Mesothelial cell of epicardium (in vitro differentiated cells): ENCODE measurements at regions not wholly inside any gene's neighbourhood (a gene's known extent, or its start where the extent isn't known, plus 50 kb on each side); places are given as distances from the start of the nearest gene placed in this dataset.

ENCODE experiments used
- DNase-seq, 2 experiments: peaks; one replicate each; pipeline ENCODE4 v3.0.0; 2021; ENCODE audit warnings: low spot score in 2 of 2; ENCODE audit not compliant: unreplicated experiment in 2 of 2
- H3K27ac Mint-ChIP-seq: 2 replicates; pipeline ENCODE4 v1.8.0; 2021; ENCODE audit warnings: mixed read lengths
- H3K27me3 Mint-ChIP-seq: 2 replicates; pipeline ENCODE4 v1.8.0; 2021; ENCODE audit warnings: low read depth, mixed read lengths
- H3K36me3 Mint-ChIP-seq: 2 replicates; pipeline ENCODE4 v1.8.0; 2021; ENCODE audit warnings: mixed read lengths
- H3K4me1 Mint-ChIP-seq: 2 replicates; pipeline ENCODE4 v1.8.0; 2021; ENCODE audit warnings: mixed read lengths
- H3K4me3 Mint-ChIP-seq: 2 replicates; pipeline ENCODE4 v1.8.0; 2021; ENCODE audit warnings: mild to moderate bottlenecking, moderate library complexity, mixed read lengths
- H3K9me3 Mint-ChIP-seq: 2 replicates; pipeline ENCODE4 v1.8.0; 2021; ENCODE audit warnings: mixed read lengths
- CTCF ChIP-seq: fragments of 200-600 bp; sonication (generic); IDR thresholded peaks from one replicate; pipeline ENCODE4 v1.5.0; 2021; ENCODE audit warnings: antibody characterized with exemption; ENCODE audit not compliant: unreplicated experiment

- Mint-ChIP-seq H3K27me3 (peaks cover 7% of the 10 kb centered on the region), H3K36me3 (no peaks in the 10 kb centered on the region), H3K27ac (no peak overlapping the region), H3K9me3 (no peaks in the 10 kb centered on the region), H3K4me3 (no peak overlapping the region), H3K4me1 (no peaks in the 10 kb centered on the region)
- no peak for DNase-seq
- TF ChIP-seq CTCF = no peak
Measured at GRCh38 chr17:77853191-77853977, 105.1 kb upstream of the TNRC6C start.

GRCh38 chr17:77854083-77854758 is 104.3 kb upstream of the TNRC6C start:
- no peak for TF ChIP-seq CTCF
- no peak overlapping the region for H3K27ac Mint-ChIP-seq
- peaks cover 15% of the 10 kb centered on the region for H3K27me3 Mint-ChIP-seq
- DNase-seq = no peak
- no peaks in the 10 kb centered on the region for H3K9me3 Mint-ChIP-seq
- H3K36me3 Mint-ChIP-seq = no peaks in the 10 kb centered on the region
- no peaks in the 10 kb centered on the region for H3K4me1 Mint-ChIP-seq
- no peak overlapping the region for H3K4me3 Mint-ChIP-seq

GRCh38 chr17:77854759-77855745 is 103.5 kb upstream of the TNRC6C start:
- Mint-ChIP-seq H3K27ac (no peak overlapping the region), H3K36me3 (no peaks in the 10 kb centered on the region), H3K4me1 (no peaks in the 10 kb centered on the region), H3K9me3 (no peaks in the 10 kb centered on the region), H3K4me3 (no peak overlapping the region), H3K27me3 (peaks cover 22% of the 10 kb centered on the region)
- TF ChIP-seq CTCF = no peak
- DNase-seq = no peak

GRCh38 chr17:77856551-77857305 is 101.8 kb upstream of the TNRC6C start:
- no peak for DNase-seq
- Mint-ChIP-seq H3K9me3 (no peaks in the 10 kb centered on the region), H3K4me3 (no peak overlapping the region), H3K27ac (no peak overlapping the region), H3K36me3 (no peaks in the 10 kb centered on the region), H3K4me1 (no peaks in the 10 kb centered on the region), H3K27me3 (peaks cover 34% of the 10 kb centered on the region)
- TF ChIP-seq CTCF = no peak

GRCh38 chr17:77857306-77857555 is 101.3 kb upstream of the TNRC6C start:
- Mint-ChIP-seq H3K4me3 (no peak overlapping the region), H3K4me1 (no peaks in the 10 kb centered on the region)
- TF ChIP-seq CTCF = no peak

More at GRCh38 chr17:77857306-77857555, 101.3 kb upstream of the TNRC6C start:
- H3K36me3 Mint-ChIP-seq = no peaks in the 10 kb centered on the region
- no peak overlapping the region for H3K27ac Mint-ChIP-seq
- no peaks in the 10 kb centered on the region for H3K9me3 Mint-ChIP-seq
- H3K27me3 Mint-ChIP-seq = peaks cover 34% of the 10 kb centered on the region
- DNase-seq = no peak
